Nephron progenitor cell (in vitro differentiated cells): ENCODE measurements at regions not wholly inside any gene's neighbourhood (a gene's known extent, or its start where the extent isn't known, plus 50 kb on each side); places are given as distances from the start of the nearest gene placed in this dataset.

Source experiments
- DNase-seq: peaks from one replicate; pipeline ENCODE4 v3.0.0; 2021
- H3K27ac Mint-ChIP-seq: 2 replicates; pipeline ENCODE4 v1.8.0; 2021; ENCODE audit warnings: mild to moderate bottlenecking, moderate library complexity, mixed read lengths
- H3K27me3 Mint-ChIP-seq: 2 replicates; pipeline ENCODE4 v1.8.0; 2021; ENCODE audit warnings: mild to moderate bottlenecking, low read depth, mixed read lengths; ENCODE audit not compliant: poor library complexity
- H3K36me3 Mint-ChIP-seq: 2 replicates; pipeline ENCODE4 v1.8.0; 2021; ENCODE audit warnings: low read depth, mixed read lengths
- H3K4me1 Mint-ChIP-seq: 2 replicates; pipeline ENCODE4 v1.8.0; 2021; ENCODE audit warnings: mixed read lengths
- H3K4me3 Mint-ChIP-seq: 2 replicates; pipeline ENCODE4 v1.8.0; 2021; ENCODE audit warnings: mild to moderate bottlenecking, moderate library complexity, mixed read lengths
- H3K9me3 Mint-ChIP-seq: 2 replicates; pipeline ENCODE4 v1.8.0; 2021; ENCODE audit warnings: mild to moderate bottlenecking, moderate library complexity, mixed read lengths
- TF ChIP-seq, protein P1 (sequence below): fragments of 200-600 bp; sonication (generic); IDR thresholded peaks from 2 replicates; pipeline ENCODE4 v1.5.0; 2021; ENCODE audit warnings: antibody characterized with exemption

DNA sequence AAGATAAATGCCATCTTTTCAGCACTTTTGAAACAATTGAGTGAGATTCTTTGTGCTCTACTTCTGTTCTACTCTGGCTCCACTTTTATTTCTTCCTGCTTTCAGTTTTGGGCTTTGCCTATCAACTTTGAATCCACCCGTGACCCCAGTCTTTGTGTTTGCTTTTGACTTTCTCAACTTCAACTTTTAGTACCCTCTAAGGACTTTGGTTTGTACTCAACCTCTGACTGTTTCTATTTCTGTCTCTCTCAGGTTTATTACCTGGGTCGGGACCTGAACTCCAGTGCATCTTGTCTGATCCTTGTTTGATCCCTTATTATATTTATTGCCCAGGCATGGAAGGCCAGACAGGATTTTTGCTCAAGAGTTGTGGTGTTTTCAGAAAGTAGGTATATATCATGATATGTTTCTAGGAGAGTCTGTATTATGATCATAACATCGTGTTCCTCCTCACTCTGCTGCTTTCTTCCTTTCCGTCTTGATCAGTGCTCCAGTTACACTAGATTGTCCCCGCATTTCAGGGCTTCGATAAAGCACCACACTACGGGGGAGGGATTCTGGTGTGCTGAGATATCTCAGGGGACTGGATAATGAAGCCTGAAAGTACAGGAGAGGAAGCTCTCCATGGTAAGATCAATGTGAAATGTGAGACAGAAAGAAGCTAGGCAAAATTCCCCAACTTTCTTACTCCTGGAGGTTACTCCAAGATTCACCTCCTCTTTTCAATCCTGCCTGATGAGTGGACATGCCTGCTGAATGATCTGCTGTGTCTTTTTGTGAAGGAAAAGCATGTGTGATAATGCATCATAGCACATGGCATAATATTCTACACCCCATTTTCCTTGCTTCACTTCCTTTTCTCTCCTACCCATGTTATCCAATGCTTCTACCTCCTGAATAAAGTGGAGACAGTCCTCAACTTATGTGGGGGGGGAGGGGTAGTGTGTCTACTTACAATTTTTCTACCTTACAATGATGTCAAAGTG lies 155.5 kb upstream of the GRIN3A start:
- Mint-ChIP-seq H3K27me3 (no peaks in the 10 kb centered on the region), H3K4me1 (peaks cover 13% of the 10 kb centered on the region), H3K4me3 (no peak overlapping the region), H3K36me3 (no peaks in the 10 kb centered on the region), H3K27ac (no peak overlapping the region), H3K9me3 (no peaks in the 10 kb centered on the region)
- no peak for DNase-seq
- TF ChIP-seq, protein P1, sequence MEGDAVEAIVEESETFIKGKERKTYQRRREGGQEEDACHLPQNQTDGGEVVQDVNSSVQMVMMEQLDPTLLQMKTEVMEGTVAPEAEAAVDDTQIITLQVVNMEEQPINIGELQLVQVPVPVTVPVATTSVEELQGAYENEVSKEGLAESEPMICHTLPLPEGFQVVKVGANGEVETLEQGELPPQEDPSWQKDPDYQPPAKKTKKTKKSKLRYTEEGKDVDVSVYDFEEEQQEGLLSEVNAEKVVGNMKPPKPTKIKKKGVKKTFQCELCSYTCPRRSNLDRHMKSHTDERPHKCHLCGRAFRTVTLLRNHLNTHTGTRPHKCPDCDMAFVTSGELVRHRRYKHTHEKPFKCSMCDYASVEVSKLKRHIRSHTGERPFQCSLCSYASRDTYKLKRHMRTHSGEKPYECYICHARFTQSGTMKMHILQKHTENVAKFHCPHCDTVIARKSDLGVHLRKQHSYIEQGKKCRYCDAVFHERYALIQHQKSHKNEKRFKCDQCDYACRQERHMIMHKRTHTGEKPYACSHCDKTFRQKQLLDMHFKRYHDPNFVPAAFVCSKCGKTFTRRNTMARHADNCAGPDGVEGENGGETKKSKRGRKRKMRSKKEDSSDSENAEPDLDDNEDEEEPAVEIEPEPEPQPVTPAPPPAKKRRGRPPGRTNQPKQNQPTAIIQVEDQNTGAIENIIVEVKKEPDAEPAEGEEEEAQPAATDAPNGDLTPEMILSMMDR, result no peak

DNA sequence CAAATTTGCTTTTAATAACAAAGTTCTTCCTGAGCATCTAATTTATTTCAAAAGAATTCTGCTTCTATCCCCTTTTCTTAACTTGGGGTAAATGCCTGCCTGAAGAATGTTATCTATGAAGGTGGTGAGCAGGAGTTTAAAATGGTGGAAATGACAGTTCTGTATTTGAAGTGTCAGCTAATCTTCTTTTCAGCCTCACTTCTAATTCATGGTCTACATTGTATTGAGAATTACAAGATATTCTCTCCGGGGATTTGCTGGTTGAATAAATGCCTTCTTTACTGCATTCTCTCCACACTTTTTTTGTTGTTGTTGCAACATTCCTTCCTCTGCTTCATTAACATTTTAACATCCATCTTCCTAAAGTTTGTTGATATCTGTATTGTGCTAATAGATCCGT lies 143.1 kb upstream of the GRIN3A start:
- Mint-ChIP-seq H3K36me3 (no peaks in the 10 kb centered on the region), H3K4me3 (no peak overlapping the region), H3K9me3 (no peaks in the 10 kb centered on the region), H3K27ac (no peak overlapping the region), H3K27me3 (no peaks in the 10 kb centered on the region), H3K4me1 (no peaks in the 10 kb centered on the region)
- TF ChIP-seq, protein P1, result no peak
- no peak for DNase-seq

DNA sequence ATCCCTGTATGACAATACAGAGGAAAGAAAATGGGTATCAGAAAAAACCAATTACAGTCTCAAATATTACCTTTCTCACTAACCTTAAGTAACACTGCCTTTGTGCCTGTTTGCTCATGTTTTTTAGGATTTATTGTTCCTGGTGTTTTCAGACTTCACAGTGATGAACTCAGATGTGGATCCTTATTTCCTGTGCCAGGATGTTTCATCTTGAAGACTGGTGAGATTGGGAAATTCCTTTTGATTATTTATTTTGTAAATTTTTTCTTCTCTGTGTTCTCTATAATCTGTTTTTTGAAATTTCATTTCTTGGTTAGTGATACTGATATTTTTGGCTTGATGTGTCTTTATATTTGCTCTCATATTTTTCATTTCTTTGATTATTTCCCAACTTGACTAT lies 142.4 kb upstream of the GRIN3A start:
- Mint-ChIP-seq H3K9me3 (no peaks in the 10 kb centered on the region), H3K4me1 (no peaks in the 10 kb centered on the region), H3K4me3 (no peak overlapping the region), H3K27me3 (no peaks in the 10 kb centered on the region), H3K36me3 (no peaks in the 10 kb centered on the region), H3K27ac (no peak overlapping the region)
- no peak for DNase-seq
- TF ChIP-seq, protein P1, result no peak

DNA sequence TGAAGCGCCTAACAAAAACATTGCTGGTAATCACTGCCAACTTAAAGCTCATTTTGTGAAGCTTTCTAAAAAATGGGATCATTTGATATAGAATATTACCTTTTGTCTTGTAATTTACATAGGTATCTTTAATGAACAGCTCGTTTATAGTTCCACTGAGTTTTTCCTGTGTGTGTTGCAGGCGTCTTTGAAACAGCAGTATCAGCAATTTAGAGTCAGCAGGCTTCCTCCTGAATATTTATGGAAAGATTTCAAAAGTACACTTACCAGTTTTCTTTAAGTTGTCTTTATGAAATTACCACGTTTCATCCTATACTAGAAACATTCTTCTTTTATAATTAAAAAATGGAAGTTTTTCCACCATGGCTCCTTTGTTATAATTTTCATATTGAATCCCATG lies 140.3 kb upstream of the GRIN3A start:
- TF ChIP-seq, protein P1, result no peak
- Mint-ChIP-seq H3K4me1 (no peaks in the 10 kb centered on the region), H3K27ac (no peak overlapping the region), H3K9me3 (no peaks in the 10 kb centered on the region), H3K36me3 (no peaks in the 10 kb centered on the region), H3K27me3 (no peaks in the 10 kb centered on the region), H3K4me3 (no peak overlapping the region)
- DNase-seq, result no peak

DNA sequence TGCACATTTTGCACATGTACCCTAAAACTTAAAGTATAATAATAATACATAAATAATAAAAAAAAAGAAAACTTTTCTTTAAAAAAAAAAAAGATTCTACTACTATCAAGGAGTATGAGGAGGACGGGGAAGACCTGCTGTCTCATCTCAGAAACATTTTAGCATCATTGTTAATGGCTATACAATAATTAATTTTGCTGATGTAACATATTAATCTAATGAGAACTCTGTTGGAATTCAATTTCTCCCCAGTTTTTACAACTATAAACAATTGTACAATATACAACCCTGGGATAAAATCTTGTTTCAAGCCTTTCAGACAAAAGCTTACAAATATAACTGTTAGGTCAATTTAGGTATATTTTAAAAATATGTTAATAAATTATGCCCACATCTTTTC lies 139.0 kb upstream of the GRIN3A start:
- H3K27me3 Mint-ChIP-seq, result no peaks in the 10 kb centered on the region
- TF ChIP-seq, protein P1, result no peak
- no peaks in the 10 kb centered on the region for H3K36me3 Mint-ChIP-seq
- no peak overlapping the region for H3K27ac Mint-ChIP-seq
- H3K9me3 Mint-ChIP-seq, result no peaks in the 10 kb centered on the region
- no peak for DNase-seq
- H3K4me1 Mint-ChIP-seq, result no peaks in the 10 kb centered on the region
- H3K4me3 Mint-ChIP-seq, result no peak overlapping the region

DNA sequence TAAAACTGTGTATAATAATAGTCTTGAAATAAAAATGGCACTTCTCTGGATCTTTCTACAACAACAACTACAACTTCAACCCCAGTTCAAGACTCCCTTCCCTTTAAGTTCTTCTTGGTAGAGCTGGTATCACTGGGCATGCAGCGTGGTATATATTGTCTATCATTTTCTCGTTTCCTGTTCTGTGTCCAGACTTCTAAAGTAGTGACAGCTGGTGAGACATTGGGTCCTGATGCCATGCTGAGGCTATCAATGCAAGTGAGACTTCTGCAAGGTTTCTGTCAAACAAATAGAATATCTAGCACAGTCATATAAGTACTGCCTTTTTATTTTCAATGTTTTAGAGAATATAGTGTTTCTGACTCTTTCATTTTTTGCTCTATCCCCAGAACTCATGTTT lies 123.0 kb upstream of the GRIN3A start:
- H3K36me3 Mint-ChIP-seq, result no peaks in the 10 kb centered on the region
- H3K27ac Mint-ChIP-seq, result no peak overlapping the region
- H3K27me3 Mint-ChIP-seq, result peaks cover 10% of the 10 kb centered on the region
- DNase-seq, result no peak
- H3K4me1 Mint-ChIP-seq, result no peaks in the 10 kb centered on the region
- TF ChIP-seq, protein P1, result no peak
- no peak overlapping the region for H3K4me3 Mint-ChIP-seq
- no peaks in the 10 kb centered on the region for H3K9me3 Mint-ChIP-seq
